Thyroid gland (tissue), 4 donors: ENCODE measurements at regions not wholly inside any gene's neighbourhood (a gene's known extent, or its start where the extent isn't known, plus 50 kb on each side); places are given as distances from the start of the nearest gene placed in this dataset.

Experiments used
- DNase-seq, 2 donors: peaks; one replicate each; pipeline ENCODE4 v3.0.0-alpha.2; 2019
- H3K27ac ChIP-seq, 3 donors: fragments of 200-600 bp; sonication (generic); 1 replicate in 2 of 3; 2 replicates in 1 of 3; pipeline ENCODE4 v1.5.1; 2016 to 2019; ENCODE audit warnings: mild to moderate bottlenecking in 1 of 3, moderate library complexity in 1 of 3
- H3K27me3 ChIP-seq: fragments of 200-600 bp; sonication (generic); one replicate; pipeline ENCODE4 v1.5.1; 2019
- H3K36me3 ChIP-seq, 2 donors: fragments of 200-600 bp; sonication (generic); one replicate each; pipeline ENCODE4 v1.5.1; 2016 to 2019
- H3K4me1 ChIP-seq, 2 donors: fragments of 200-600 bp; sonication (generic); one replicate each; pipeline ENCODE4 v1.5.1; 2017 to 2019
- H3K4me3 ChIP-seq, 3 donors: fragments of 200-600 bp; sonication (generic); replicated peaks in 1 of 3; 1 replicate in 2 of 3; 2 replicates in 1 of 3; pipeline ENCODE4 v1.5.1; 2016; ENCODE audit warnings: mild to moderate bottlenecking in 1 of 3
- H3K9me3 ChIP-seq: fragments of 200-600 bp; sonication (generic); one replicate; pipeline ENCODE4 v1.5.1; 2017
- POLR2A ChIP-seq, 2 donors: fragments of 450-650 bp; IDR thresholded peaks; one replicate each; pipeline ENCODE4 v1.6.1; 2017; ENCODE audit warnings: antibody characterized with exemption in 2 of 2, mild to moderate bottlenecking in 2 of 2, moderate library complexity in 1 of 2
- WGBS, 2 donors: methylation state at CpG; one replicate each; pipeline ENCODE4 v1.1.5; 2017; 5-methylcytosine and 5-hydroxymethylcytosine counted together
- intact Hi-C: fragments of 100-400 bp; cut with DNase I; formaldehyde crosslinking; loops from one replicate; pipeline ENCODE4 v1.15.1; 2023
- TF ChIP-seq, protein P1 (sequence below), 6 experiments: fragments of 200-600 bp in 3 of 6; fragments of 450-650 bp in 3 of 6; sonication (generic) in 3 of 6; IDR thresholded peaks; one replicate each; pipeline ENCODE4 v1.5.1; 2016 to 2019; ENCODE audit warnings: antibody characterized with exemption in 6 of 6, mild to moderate bottlenecking in 2 of 6, inconsistent platforms in 1 of 6, moderate library complexity in 1 of 6

DNA sequence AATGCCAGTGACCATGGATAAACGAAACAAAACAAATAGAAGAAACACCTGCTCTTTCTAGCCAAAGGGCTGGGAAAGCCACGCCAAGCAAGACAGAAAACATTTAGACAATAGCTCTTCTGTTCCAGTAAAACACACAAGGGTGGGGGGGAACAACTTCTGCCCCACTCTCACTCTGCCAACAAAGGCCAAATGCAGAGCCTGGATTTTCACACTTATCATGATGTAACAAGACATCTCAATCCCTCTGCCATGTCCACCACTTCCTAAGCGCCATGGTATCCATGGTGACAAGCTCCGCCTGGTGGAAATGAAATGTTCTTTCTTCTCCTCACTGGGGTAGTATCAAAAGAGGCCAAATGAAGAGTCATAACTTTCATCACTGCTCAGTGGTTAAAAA lies 60.6 kb downstream of the DRD1 start:
- intact Hi-C loops: no loop called here
- WGBS, 2 donors: 52 to 65% methylated on average over 4 of the region's 4 CpGs
- no peaks in the 10 kb centered on the region for H3K9me3 ChIP-seq
- no peaks in the 10 kb centered on the region for H3K4me1 ChIP-seq
- H3K27ac ChIP-seq: no peak overlapping the region
- DNase-seq: no peak
- no peak overlapping the region for H3K4me3 ChIP-seq
- no peaks in the 10 kb centered on the region for H3K27me3 ChIP-seq
- no peaks in the 10 kb centered on the region for H3K36me3 ChIP-seq
- no peak for TF ChIP-seq POLR2A (IDR thresholded peaks at IDR 0.05)
- TF ChIP-seq, protein P1, sequence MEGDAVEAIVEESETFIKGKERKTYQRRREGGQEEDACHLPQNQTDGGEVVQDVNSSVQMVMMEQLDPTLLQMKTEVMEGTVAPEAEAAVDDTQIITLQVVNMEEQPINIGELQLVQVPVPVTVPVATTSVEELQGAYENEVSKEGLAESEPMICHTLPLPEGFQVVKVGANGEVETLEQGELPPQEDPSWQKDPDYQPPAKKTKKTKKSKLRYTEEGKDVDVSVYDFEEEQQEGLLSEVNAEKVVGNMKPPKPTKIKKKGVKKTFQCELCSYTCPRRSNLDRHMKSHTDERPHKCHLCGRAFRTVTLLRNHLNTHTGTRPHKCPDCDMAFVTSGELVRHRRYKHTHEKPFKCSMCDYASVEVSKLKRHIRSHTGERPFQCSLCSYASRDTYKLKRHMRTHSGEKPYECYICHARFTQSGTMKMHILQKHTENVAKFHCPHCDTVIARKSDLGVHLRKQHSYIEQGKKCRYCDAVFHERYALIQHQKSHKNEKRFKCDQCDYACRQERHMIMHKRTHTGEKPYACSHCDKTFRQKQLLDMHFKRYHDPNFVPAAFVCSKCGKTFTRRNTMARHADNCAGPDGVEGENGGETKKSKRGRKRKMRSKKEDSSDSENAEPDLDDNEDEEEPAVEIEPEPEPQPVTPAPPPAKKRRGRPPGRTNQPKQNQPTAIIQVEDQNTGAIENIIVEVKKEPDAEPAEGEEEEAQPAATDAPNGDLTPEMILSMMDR (IDR thresholded peaks at IDR 0.05): no peak

DNA sequence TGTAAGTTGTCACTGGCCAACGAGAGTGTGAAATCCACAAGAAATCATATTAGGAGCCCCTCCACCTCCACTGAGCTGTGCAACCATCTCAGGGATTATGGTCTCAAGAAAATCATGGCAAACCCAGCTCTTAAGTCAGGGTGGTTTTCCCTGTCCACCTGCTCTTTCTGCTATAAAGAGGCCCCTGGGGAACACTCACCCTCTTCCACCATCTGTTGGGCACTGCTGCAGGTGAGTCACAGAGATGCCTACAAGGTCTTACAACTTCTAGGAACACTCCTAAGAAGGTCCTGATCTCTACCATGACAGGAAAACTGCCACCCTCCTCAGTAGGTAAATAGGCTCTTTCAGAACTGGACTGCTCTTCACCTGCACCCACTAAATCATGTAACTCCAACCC lies 61.8 kb downstream of the DRD1 start:
- no peaks in the 10 kb centered on the region for H3K4me1 ChIP-seq
- H3K9me3 ChIP-seq: no peaks in the 10 kb centered on the region
- H3K27me3 ChIP-seq: no peaks in the 10 kb centered on the region
- no peaks in the 10 kb centered on the region for H3K36me3 ChIP-seq
- intact Hi-C loops: no loop called here
- 73 to 86% methylated on average over 1 of the region's 1 CpG for WGBS, 2 donors
- no peak overlapping the region for H3K27ac ChIP-seq
- H3K4me3 ChIP-seq: no peak overlapping the region
- TF ChIP-seq, protein P1 (IDR thresholded peaks at IDR 0.05): no peak
- no peak for TF ChIP-seq POLR2A (IDR thresholded peaks at IDR 0.05)
- no peak for DNase-seq

DNA sequence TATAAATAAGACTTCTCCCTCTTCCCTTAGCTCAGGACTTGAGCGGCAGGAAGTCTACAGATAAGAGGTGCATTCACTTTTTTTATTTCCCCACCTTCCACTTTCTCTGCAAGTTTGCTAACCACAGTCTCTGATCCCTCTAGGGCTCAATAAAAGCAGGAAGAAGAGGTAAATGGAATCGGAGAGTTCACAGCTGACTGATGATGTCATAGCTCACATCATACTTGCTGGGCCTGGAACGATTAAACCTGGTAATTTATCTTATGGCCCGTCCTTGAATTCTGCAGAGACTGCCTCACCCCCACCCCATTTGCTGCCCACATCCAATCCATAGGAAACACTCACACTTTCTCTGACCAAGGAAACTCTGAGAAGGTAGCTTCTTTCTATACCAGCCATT lies 62.9 kb downstream of the DRD1 start:
- Histone ChIP-seq H3K36me3 (no peaks in the 10 kb centered on the region), H3K27me3 (no peaks in the 10 kb centered on the region), H3K4me1 (no peaks in the 10 kb centered on the region), H3K27ac (no peak overlapping the region), H3K4me3 (no peak overlapping the region), H3K9me3 (no peaks in the 10 kb centered on the region)
- no peak for DNase-seq
- no peak for TF ChIP-seq POLR2A (IDR thresholded peaks at IDR 0.05)
- TF ChIP-seq, protein P1 (IDR thresholded peaks at IDR 0.05): no peak
- intact Hi-C loops: no loop called here
- WGBS, 2 donors: 79 to 83% methylated on average over 4 of the region's 4 CpGs

DNA sequence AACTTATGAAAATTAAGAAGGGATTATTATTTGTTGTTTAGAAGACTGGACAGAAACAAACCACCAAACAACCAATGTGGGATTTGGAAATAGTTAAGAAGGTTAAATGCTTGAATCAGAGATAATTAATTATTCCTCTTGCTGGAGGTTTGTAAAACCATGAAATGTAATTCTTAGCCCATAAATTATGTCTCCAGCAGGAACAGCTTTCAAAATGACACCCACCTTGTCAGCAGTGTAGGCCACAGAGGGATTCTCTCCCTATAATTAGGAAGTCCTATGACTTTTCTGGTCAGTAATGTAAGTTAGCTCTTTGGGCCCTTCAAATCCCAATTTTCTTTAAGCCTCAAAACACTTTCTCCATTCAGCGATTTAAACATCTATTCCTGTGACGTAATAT lies 63.3 kb downstream of the DRD1 start:
- H3K4me3 ChIP-seq: no peak overlapping the region
- intact Hi-C loops: no loop called here
- no peaks in the 10 kb centered on the region for H3K36me3 ChIP-seq
- no peaks in the 10 kb centered on the region for H3K4me1 ChIP-seq
- H3K9me3 ChIP-seq: no peaks in the 10 kb centered on the region
- H3K27me3 ChIP-seq: no peaks in the 10 kb centered on the region
- DNase-seq: no peak
- TF ChIP-seq, protein P1 (IDR thresholded peaks at IDR 0.05): no peak
- TF ChIP-seq POLR2A (IDR thresholded peaks at IDR 0.05): no peak
- WGBS, 2 donors: 93 to 97% methylated on average over 2 of the region's 2 CpGs
- no peak overlapping the region for H3K27ac ChIP-seq

DNA sequence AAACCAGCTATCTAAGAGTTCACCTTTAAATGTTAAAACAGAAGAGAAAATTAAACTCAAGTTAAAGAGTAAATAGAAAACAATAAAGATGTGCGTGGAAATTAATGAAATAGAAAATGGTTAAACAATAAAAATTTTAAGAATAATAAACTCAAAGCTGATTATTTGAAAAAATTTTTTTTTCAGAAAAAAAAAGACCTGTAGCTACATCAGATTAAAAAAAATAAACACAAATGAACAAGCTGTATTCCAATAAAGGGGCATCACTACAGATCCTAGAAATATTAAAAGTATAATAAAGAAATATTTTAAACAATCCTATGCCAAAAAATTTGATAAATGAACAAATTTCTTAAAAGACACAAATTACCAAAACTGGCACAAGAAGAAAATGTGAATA lies 64.1 kb downstream of the DRD1 start:
- H3K36me3 ChIP-seq: no peaks in the 10 kb centered on the region
- H3K27ac ChIP-seq: no peak overlapping the region
- DNase-seq: no peak
- no peak overlapping the region for H3K4me3 ChIP-seq
- no peaks in the 10 kb centered on the region for H3K9me3 ChIP-seq
- H3K27me3 ChIP-seq: no peaks in the 10 kb centered on the region
- 0 to 2% methylated on average over 1 of the region's 1 CpG for WGBS, 2 donors
- TF ChIP-seq, protein P1 (IDR thresholded peaks at IDR 0.05): no peak
- TF ChIP-seq POLR2A (IDR thresholded peaks at IDR 0.05): no peak
- intact Hi-C loops: no loop called here
- H3K4me1 ChIP-seq: no peaks in the 10 kb centered on the region
